GM12878 (cell line): ENCODE measurements at regions not wholly inside any gene's neighbourhood (a gene's known extent, or its start where the extent isn't known, plus 50 kb on each side); places are given as distances from the start of the nearest gene placed in this dataset.

ENCODE experiments used
- ATAC-seq: fragments of 200-7000 bp; cut with Tn5 transposase; 3 replicates; pipeline ENCODE4 v1.9.1; 2020; ENCODE audit warnings: mild to moderate bottlenecking, moderate library complexity
- BruUV-seq: library from RNA; stranded (reverse); fragments of 400-500 nt; replicated peaks from 2 replicates; lab custom pipeline; 2021; lab: Mats Ljungman, UMichigan
- CTCF ChIA-PET: fragments of 300-600 bp; sonication (Branson Sonifier 250); formaldehyde crosslinking; extraction: SDS; loops from one replicate; lab custom pipeline; 2021; ENCODE audit warnings: inconsistent platforms; lab: Yijun Ruan, JAX
- POLR2A ChIA-PET: fragments of 350-600 bp; formaldehyde crosslinking; extraction: SDS; loops from one replicate; lab custom pipeline; 2021; ENCODE audit warnings: inconsistent platforms; lab: Charles Lee
- RAD21 ChIA-PET: fragments of 300-600 bp; sonication (Branson Sonifier 250); formaldehyde crosslinking; loops from one replicate; lab custom pipeline; 2023; ENCODE audit warnings: antibody characterized with exemption; ENCODE audit not compliant: unreplicated experiment; lab: Charles Lee
- SMC1A ChIA-PET: fragments of 300-600 bp; sonication (Branson Sonifier 250); formaldehyde crosslinking; loops from one replicate; lab custom pipeline; 2023; ENCODE audit not compliant: unreplicated experiment, uncharacterized antibody; lab: Charles Lee
- DNase-seq: peaks from one replicate; pipeline ENCODE4 v3.0.0-alpha.2; 2011; ENCODE audit warnings: low read depth, low spot score
- FAIRE-seq: peaks from 3 replicates; lab custom pipeline; 2011; peaks lifted over from hg19 to GRCh38; lab: Jason Lieb, UNC
- H2AFZ ChIP-seq: 2 replicates; pipeline ENCODE4 v1.6.0; 2011; ENCODE audit warnings: low read depth, low read length, control low read depth; ENCODE audit not compliant: control insufficient read depth
- H3K27ac ChIP-seq: 2 replicates; pipeline ENCODE4 v1.5.1; 2011; ENCODE audit warnings: control low read depth; ENCODE audit not compliant: control insufficient read depth, insufficient read depth
- H3K27me3 ChIP-seq, 2 experiments: replicated peaks in 1 of 2; 2 replicates each; pipeline versions ENCODE4 v1.6.0 to v1.6.1; 2011; ENCODE audit warnings: low read length in 1 of 2; ENCODE audit not compliant: control insufficient read depth in 2 of 2, insufficient read depth in 2 of 2
- H3K36me3 ChIP-seq, 2 experiments: 2 replicates each; pipeline ENCODE4 v1.5.1; 2011; ENCODE audit warnings: low read length in 1 of 2; ENCODE audit not compliant: control insufficient read depth in 2 of 2, insufficient read depth in 2 of 2
- H3K4me1 ChIP-seq: 2 replicates; pipeline ENCODE4 v1.6.1; 2011; ENCODE audit warnings: mild to moderate bottlenecking, low read length, moderate library complexity, mixed read lengths; ENCODE audit not compliant: control insufficient read depth, insufficient read depth
- H3K4me2 ChIP-seq: 2 replicates; pipeline ENCODE4 v1.6.0; 2011; ENCODE audit warnings: control low read depth; ENCODE audit not compliant: control insufficient read depth, insufficient read depth
- H3K4me3 ChIP-seq: fragments of 200-600 bp; sonication (generic); 2 replicates; pipeline ENCODE4 v1.5.1; 2016
- H3K79me2 ChIP-seq: 2 replicates; pipeline ENCODE4 v1.6.0; 2011; ENCODE audit warnings: low read length; ENCODE audit not compliant: control insufficient read depth, insufficient read depth
- H3K9ac ChIP-seq: 2 replicates; pipeline ENCODE4 v1.8.0; 2011; ENCODE audit warnings: low read length, control low read depth, mixed read lengths; ENCODE audit not compliant: control insufficient read depth, insufficient read depth
- H3K9me3 ChIP-seq: replicated peaks from 3 replicates; pipeline ENCODE4 v1.5.1; 2011; ENCODE audit warnings: mild to moderate bottlenecking, low read length; ENCODE audit not compliant: control insufficient read depth, insufficient read depth
- H4K20me1 ChIP-seq: 2 replicates; pipeline ENCODE4 v1.6.0; 2011; ENCODE audit not compliant: control insufficient read depth, insufficient read depth
- ATF2 ChIP-seq: IDR thresholded peaks from 2 replicates; pipeline ENCODE4 v1.6.1; 2012; ENCODE audit warnings: low read length, inconsistent platforms
- CHD1 ChIP-seq: IDR thresholded peaks from 2 replicates; pipeline ENCODE4 v1.6.1; 2012; ENCODE audit warnings: low read depth, low read length, improper control_type of control experiment
- EZH2 ChIP-seq: IDR thresholded peaks from 2 replicates; pipeline ENCODE4 v1.6.1; 2012; ENCODE audit warnings: low read depth, mild to moderate bottlenecking, control low read depth, inconsistent platforms, low read length, borderline replicate concordance; ENCODE audit not compliant: control insufficient read depth
- IKZF1 ChIP-seq: fragments of 450-650 bp; conservative IDR thresholded peaks from 2 replicates; pipeline ENCODE4 v1.6.1; 2017; ENCODE audit warnings: antibody characterized with exemption, mild to moderate bottlenecking
- SP1 ChIP-seq: IDR thresholded peaks from one replicate; pipeline ENCODE4 v1.6.1; 2011; ENCODE audit warnings: low read depth, low read length
- SREBF1 ChIP-seq: IDR thresholded peaks from 2 replicates; pipeline ENCODE4 v1.6.1; 2012; ENCODE audit warnings: mild to moderate bottlenecking, low read length
- SRF ChIP-seq, 2 experiments: IDR thresholded peaks; 2 replicates each; pipeline ENCODE4 v1.6.1; 2011; ENCODE audit warnings: low read depth in 2 of 2, low read length in 2 of 2, mild to moderate bottlenecking in 1 of 2, moderate library complexity in 1 of 2
- TCF12 ChIP-seq: IDR thresholded peaks from 2 replicates; pipeline ENCODE4 v1.6.1; 2011; ENCODE audit warnings: low read depth, mild to moderate bottlenecking, low read length
- YY1 ChIP-seq: IDR thresholded peaks from 2 replicates; pipeline ENCODE4 v1.6.1; 2011; ENCODE audit warnings: low read depth, mild to moderate bottlenecking, low read length
- ZSCAN29 ChIP-seq: fragments of 450-650 bp; IDR thresholded peaks from 2 replicates; pipeline ENCODE4 v1.6.1; 2017; ENCODE audit warnings: mild to moderate bottlenecking, moderate library complexity
- whole genome bisulfite sequencing: methylation state at CpG from one replicate; pipeline ENCODE4 v1.1.6; 2016; ENCODE audit warnings: low lambda C conversion rate; ENCODE audit not compliant: insufficient replicate concordance, insufficient coverage; ENCODE audit errors: missing lambda C conversion rate; 5-methylcytosine and 5-hydroxymethylcytosine counted together
- in situ Hi-C: fragments of 300-500 bp; cut with MboI; formaldehyde crosslinking; loops from 9 replicates; pipeline ENCODE4 v1.14.3; 2018; ENCODE audit warnings: mixed read lengths
- intact Hi-C: fragments of 100-400 bp; cut with micrococcal nuclease; formaldehyde crosslinking; loops from one replicate; pipeline ENCODE4 v1.14.2; 2022; ENCODE audit not compliant: unreplicated experiment

- TF ChIP-seq ATF2 (no peak), IKZF1 (no peak), ZSCAN29 (no peak), TCF12 (no peak), YY1 (no peak), SREBF1 (no peak), SP1 (no peak), SRF (IDR thresholded peaks at IDR 0.05; ENCODE audit: low read depth in 2 of 2, low read length in 2 of 2) (no peak), EZH2 (no peak), CHD1 (no peak)
- TF ChIP-seq, all 136 proteins: peak for 0
- ChIA-PET SMC1A (no interaction called here), CTCF (interaction anchor here (1.8 kb wide), 1 partner anchor 173 kb away, joined by 5 read pairs; no protein-coding TSS in a partner anchor), POLR2A (no interaction called here), RAD21 (no interaction called here)
- Histone ChIP-seq H3K79me2 (no peaks in the 10 kb centered on the region), H3K9me3 (no peaks in the 10 kb centered on the region), H2AFZ (no peak overlapping the region), H3K4me3 (no peak overlapping the region), H3K9ac (no peak overlapping the region), H3K4me2 (no peak overlapping the region), H3K4me1 (no peaks in the 10 kb centered on the region), H4K20me1 (no peaks in the 10 kb centered on the region), H3K27ac (no peak overlapping the region), H3K36me3 (no peaks in the 10 kb centered on the region), H3K27me3 (no peaks in the 10 kb centered on the region)
- ATAC-seq (no peak), DNase-seq (no peak), FAIRE-seq (no peak)
- WGBS = 0% methylated on average over 2 of the region's 2 CpGs
- no TSS peak for BruUV-seq
- in situ Hi-C loops (no loop called here), intact Hi-C loops (no loop called here)
These were observed 123.2 kb downstream of the RTP4 start for GRCh38 chr3:187491371-187491770.
